Esophagus muscularis mucosa (tissue), 4 donors: ENCODE measurements at regions not wholly inside any gene's neighbourhood (a gene's known extent, or its start where the extent isn't known, plus 50 kb on each side); places are given as distances from the start of the nearest gene placed in this dataset.

Experiments used
- DNase-seq: peaks from one replicate; pipeline ENCODE4 v3.0.0-alpha.2; 2017; ENCODE audit errors: extremely low spot score
- H3K27ac ChIP-seq, 4 donors: fragments of 200-600 bp; sonication (generic); replicated peaks in 1 of 4; 1 replicate in 3 of 4; 2 replicates in 1 of 4; pipeline ENCODE4 v1.5.1; 2016 to 2019; ENCODE audit warnings: mild to moderate bottlenecking in 1 of 4
- H3K27me3 ChIP-seq, 4 donors: fragments of 200-600 bp; sonication (generic); one replicate each; pipeline versions ENCODE4 v1.5.1 to v1.6.0; 2016 to 2019
- H3K36me3 ChIP-seq, 4 donors: fragments of 200-600 bp; sonication (generic); one replicate each; pipeline ENCODE4 v1.5.1; 2016 to 2019
- H3K4me1 ChIP-seq, 4 donors: fragments of 200-600 bp; sonication (generic); one replicate each; pipeline ENCODE4 v1.5.1; 2016 to 2019
- H3K4me3 ChIP-seq, 4 donors: fragments of 200-600 bp; sonication (generic); 1 replicate in 2 of 4; 2 replicates in 2 of 4; pipeline ENCODE4 v1.5.1; 2016 to 2019; ENCODE audit warnings: mild to moderate bottlenecking in 4 of 4, moderate library complexity in 1 of 4
- H3K9me3 ChIP-seq, 4 donors: fragments of 200-600 bp; sonication (generic); 1 replicate in 3 of 4; 2 replicates in 1 of 4; pipeline ENCODE4 v1.5.1; 2016 to 2019
- CTCF ChIP-seq, 3 experiments: fragments of 200-600 bp in 2 of 3; fragments of 450-650 bp in 1 of 3; sonication (generic) in 2 of 3; IDR thresholded peaks; one replicate each; pipeline ENCODE4 v1.5.1; 2017 to 2019; ENCODE audit warnings: antibody characterized with exemption in 3 of 3, mild to moderate bottlenecking in 2 of 3, moderate library complexity in 1 of 3
- EP300 ChIP-seq: sonication (generic); formaldehyde crosslinking; IDR thresholded peaks from one replicate; pipeline ENCODE4 v1.6.1; 2017; ENCODE audit warnings: antibody characterized with exemption
- POLR2A ChIP-seq: fragments of 450-650 bp; IDR thresholded peaks from one replicate; pipeline ENCODE4 v1.6.1; 2017; ENCODE audit warnings: antibody characterized with exemption, moderate library complexity, mild to moderate bottlenecking, low read depth
- POLR2AphosphoS5 ChIP-seq, 2 donors: sonication (generic); formaldehyde crosslinking; IDR thresholded peaks; one replicate each; pipeline ENCODE4 v1.6.1; 2017; ENCODE audit warnings: antibody characterized with exemption in 2 of 2
- WGBS: methylation state at CpG from one replicate; pipeline ENCODE4 v1.1.5; 2018; 5-methylcytosine and 5-hydroxymethylcytosine counted together
- intact Hi-C: fragments of 100-400 bp; cut with DNase I; formaldehyde crosslinking; loops from one replicate; pipeline ENCODE4 v1.15.1; 2023

- intact Hi-C loops = no loop called here
- no peaks in the 10 kb centered on the region for H3K36me3 ChIP-seq
- H3K27me3 ChIP-seq = no peaks in the 10 kb centered on the region
- peaks cover 0 to 1% (median 0%) of the 10 kb centered on the region in 4 donors for H3K9me3 ChIP-seq
- peaks cover 0 to 8% (median 0%) of the 10 kb centered on the region in 4 donors for H3K4me1 ChIP-seq
- no peak for DNase-seq
- no peak overlapping the region for H3K27ac ChIP-seq
- WGBS = 93% methylated on average over 1 of the region's 1 CpG
- TF ChIP-seq EP300 (no peak), POLR2AphosphoS5 (IDR thresholded peaks at IDR 0.05) (no peak), CTCF (IDR thresholded peaks at IDR 0.05) (no peak), POLR2A (no peak)
- H3K4me3 ChIP-seq = no peak overlapping the region
Observed at GRCh38 chr4:149269835-149270234, 545.8 kb downstream of the IQCM start.

- WGBS = 46% methylated on average over 3 of the region's 3 CpGs
Observed at GRCh38 chr4:149266301-149266700, 549.3 kb downstream of the IQCM start.

GRCh38 chr4:149265645-149266044 lies 550.0 kb downstream of the IQCM start:
- peaks cover 0 to 8% (median 0%) of the 10 kb centered on the region in 4 donors for H3K4me1 ChIP-seq
- DNase-seq = no peak
- H3K36me3 ChIP-seq = no peaks in the 10 kb centered on the region
- H3K4me3 ChIP-seq = no peak overlapping the region
- no peaks in the 10 kb centered on the region for H3K9me3 ChIP-seq
- TF ChIP-seq POLR2A (no peak), POLR2AphosphoS5 (IDR thresholded peaks at IDR 0.05) (no peak), EP300 (no peak), CTCF (IDR thresholded peaks at IDR 0.05) (no peak)
- H3K27me3 ChIP-seq = no peaks in the 10 kb centered on the region
- H3K27ac ChIP-seq = no peak overlapping the region
- WGBS = 81% methylated on average over 3 of the region's 3 CpGs
- intact Hi-C loops = no loop called here

More at GRCh38 chr4:149266301-149266700, 549.3 kb downstream of the IQCM start:
- peaks cover 0 to 8% (median 0%) of the 10 kb centered on the region in 4 donors for H3K4me1 ChIP-seq
- no peak for DNase-seq
- no peak overlapping the region for H3K4me3 ChIP-seq
- H3K27ac ChIP-seq = no peak overlapping the region
- no peak for TF ChIP-seq EP300
- TF ChIP-seq POLR2A = no peak
- no peak for TF ChIP-seq POLR2AphosphoS5 (IDR thresholded peaks at IDR 0.05)
- TF ChIP-seq CTCF (IDR thresholded peaks at IDR 0.05) = no peak
- no peaks in the 10 kb centered on the region for H3K27me3 ChIP-seq
- H3K36me3 ChIP-seq = no peaks in the 10 kb centered on the region
- intact Hi-C loops = no loop called here
- no peaks in the 10 kb centered on the region for H3K9me3 ChIP-seq

GRCh38 chr4:149264093-149264733 lies 551.4 kb downstream of the IQCM start:
- H3K9me3 ChIP-seq = no peaks in the 10 kb centered on the region
- no peak for DNase-seq
- WGBS = 77% methylated on average over 2 of the region's 2 CpGs
- H3K27me3 ChIP-seq = no peaks in the 10 kb centered on the region
- peaks cover 0 to 8% (median 0%) of the 10 kb centered on the region in 4 donors for H3K4me1 ChIP-seq
- intact Hi-C loops = no loop called here
- TF ChIP-seq CTCF (IDR thresholded peaks at IDR 0.05) (peak; percentile 34 to 48 (median 40)), POLR2AphosphoS5 (IDR thresholded peaks at IDR 0.05) (no peak)
- no peaks in the 10 kb centered on the region for H3K36me3 ChIP-seq
- no peak overlapping the region for H3K4me3 ChIP-seq
- H3K27ac ChIP-seq = no peak overlapping the region

GRCh38 chr4:149248191-149248764 lies 567.4 kb downstream of the IQCM start:
- no peak for TF ChIP-seq CTCF (IDR thresholded peaks at IDR 0.05)
- no peak for TF ChIP-seq EP300
- no peak for TF ChIP-seq POLR2A
- TF ChIP-seq POLR2AphosphoS5 (IDR thresholded peaks at IDR 0.05) = no peak
- no peak overlapping the region for H3K27ac ChIP-seq
- H3K4me1 ChIP-seq = peaks cover 0 to 7% (median 5%) of the 10 kb centered on the region in 4 donors
- H3K36me3 ChIP-seq = no peaks in the 10 kb centered on the region
- H3K27me3 ChIP-seq = no peaks in the 10 kb centered on the region
- H3K4me3 ChIP-seq = no peak overlapping the region
- WGBS = 83% methylated on average over 1 of the region's 1 CpG
- H3K9me3 ChIP-seq = no peaks in the 10 kb centered on the region
- intact Hi-C loops = no loop called here
- no peak for DNase-seq
